HuH-7.5 (cell line): ENCODE measurements at regions not wholly inside any gene's neighbourhood (a gene's known extent, or its start where the extent isn't known, plus 50 kb on each side); places are given as distances from the start of the nearest gene placed in this dataset.

Experiments
- DNase-seq: peaks from one replicate; pipeline ENCODE4 v3.0.0; 2011; ENCODE audit warnings: low spot score

- no peak for DNase-seq
Observed at GRCh38 chr9:21669701-21670100, 132.7 kb upstream of the MTAP start.

GRCh38 chr9:21670374-21670773 is 132.1 kb upstream of the MTAP start:
- DNase-seq: no peak

- DNase-seq: no peak
Observed at GRCh38 chr9:21672140-21672539, 130.3 kb upstream of the MTAP start.

- DNase-seq: no peak
Observed at GRCh38 chr9:21672761-21673160, 129.7 kb upstream of the MTAP start.

GRCh38 chr9:21674894-21675293 is 127.5 kb upstream of the MTAP start:
- no peak for DNase-seq

GRCh38 chr9:21677387-21677786 is 125.0 kb upstream of the MTAP start:
- DNase-seq: no peak

DNA sequence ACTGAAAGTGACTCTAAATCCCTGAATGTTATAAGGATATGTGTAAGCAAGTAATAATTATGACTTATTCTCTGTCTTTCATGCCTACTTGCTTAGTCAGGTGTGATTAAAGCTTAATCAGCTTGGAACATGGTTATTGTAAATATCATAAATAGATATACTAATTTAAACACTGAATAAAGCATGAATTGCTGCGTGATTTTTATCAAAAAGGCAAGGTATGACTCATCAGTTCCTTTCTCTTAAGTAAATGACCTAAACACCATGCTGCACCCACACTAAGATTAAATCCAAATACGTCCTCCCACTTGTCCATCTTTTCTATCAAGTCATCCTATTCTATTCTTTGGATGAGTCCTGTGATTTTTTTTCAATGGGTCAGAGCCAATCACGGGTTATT is 124.6 kb upstream of the MTAP start:
- DNase-seq: no peak

DNA sequence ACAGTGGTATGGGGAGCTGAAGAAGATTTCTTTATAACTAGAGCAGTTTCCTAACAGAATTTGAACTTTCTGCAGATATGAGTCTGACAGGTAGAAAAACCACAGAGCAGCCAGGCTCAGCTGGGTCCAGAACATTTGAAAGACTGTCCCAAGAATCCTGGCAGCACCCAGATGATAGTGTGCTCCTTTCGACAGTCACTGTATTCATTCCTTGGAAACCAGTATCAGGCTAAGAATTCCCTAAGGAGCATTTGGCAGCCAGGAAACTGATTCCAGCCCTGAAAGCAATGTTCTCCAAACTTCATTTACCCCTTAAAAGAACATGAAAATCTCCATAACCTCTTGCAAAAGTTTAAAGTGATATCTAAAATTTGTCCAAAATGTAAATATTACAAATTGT is 123.0 kb upstream of the MTAP start:
- DNase-seq: no peak

- DNase-seq: no peak
Observed at GRCh38 chr9:21680590-21680989, 121.8 kb upstream of the MTAP start.

- DNase-seq: no peak
Observed at GRCh38 chr9:21681641-21682040, 120.8 kb upstream of the MTAP start.

GRCh38 chr9:21682381-21682780 is 120.1 kb upstream of the MTAP start:
- no peak for DNase-seq

DNA sequence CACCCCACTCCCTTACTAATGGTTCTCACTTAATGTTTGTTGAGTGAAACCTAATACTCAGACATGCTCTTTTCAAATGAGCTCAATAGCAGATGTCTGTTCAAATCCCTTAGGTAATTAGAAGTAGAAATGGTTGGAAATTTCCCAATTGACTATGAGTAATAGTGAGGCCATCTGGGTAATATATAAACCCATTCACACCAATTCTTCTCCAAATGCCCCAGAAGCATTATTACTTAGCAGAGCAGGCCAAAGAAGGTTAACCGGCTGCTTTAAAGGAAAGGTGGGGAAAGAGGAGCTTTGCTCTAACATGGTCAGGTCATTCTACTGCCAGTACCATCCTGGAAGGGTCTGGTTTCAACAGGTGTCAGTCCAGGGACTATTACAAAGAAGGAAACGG is 119.5 kb upstream of the MTAP start:
- DNase-seq: no peak

DNA sequence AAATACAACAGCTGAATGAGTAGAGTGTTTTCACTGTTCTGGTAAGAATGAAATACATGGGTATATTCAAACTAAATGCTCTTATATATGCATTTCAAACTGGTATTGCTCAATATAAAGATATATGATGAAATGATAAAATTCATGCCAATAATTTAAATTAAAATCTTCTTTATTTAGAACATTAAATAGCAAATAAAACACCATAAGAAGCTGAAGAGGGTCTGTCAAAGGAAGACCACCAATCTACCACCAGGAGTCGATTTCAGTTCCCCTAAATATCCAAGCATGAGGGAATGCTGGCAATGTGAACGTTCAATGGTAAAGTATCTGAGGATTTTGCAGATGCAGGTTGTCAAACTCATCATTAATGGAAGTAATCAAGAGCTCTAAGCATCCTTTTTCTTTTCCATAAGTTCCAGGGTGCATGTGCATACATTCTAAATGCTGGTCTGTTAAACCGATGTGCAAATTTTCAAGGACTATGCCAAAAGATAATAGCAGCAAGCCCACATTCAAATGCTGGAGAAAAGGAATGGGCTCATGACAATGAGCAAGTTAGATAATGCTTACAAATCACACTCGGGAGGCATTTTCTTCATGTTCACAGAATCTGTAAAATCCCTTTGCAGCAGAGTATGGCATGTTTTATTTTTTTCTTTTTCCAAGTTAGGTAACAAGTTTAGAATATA is 118.8 kb upstream of the MTAP start:
- DNase-seq: no peak

DNA sequence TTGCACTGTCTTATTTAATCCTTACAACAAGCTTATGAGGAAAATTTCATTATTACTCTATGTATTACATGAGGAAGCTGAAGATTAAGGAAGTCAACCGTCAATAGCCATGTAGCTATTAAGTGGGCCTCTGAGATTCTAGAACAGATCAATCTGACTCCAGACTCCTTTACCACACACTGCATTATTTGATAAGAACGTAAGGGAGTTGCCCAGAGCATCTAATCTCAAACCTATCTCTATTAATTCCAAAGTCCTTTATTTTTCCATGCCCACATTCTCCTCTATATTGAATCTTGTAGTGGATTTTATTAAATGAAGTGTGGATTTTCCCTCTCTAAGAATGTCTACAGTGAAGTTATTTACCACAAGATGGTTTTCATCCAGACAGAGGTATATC is 118.2 kb upstream of the MTAP start:
- DNase-seq: no peak

DNA sequence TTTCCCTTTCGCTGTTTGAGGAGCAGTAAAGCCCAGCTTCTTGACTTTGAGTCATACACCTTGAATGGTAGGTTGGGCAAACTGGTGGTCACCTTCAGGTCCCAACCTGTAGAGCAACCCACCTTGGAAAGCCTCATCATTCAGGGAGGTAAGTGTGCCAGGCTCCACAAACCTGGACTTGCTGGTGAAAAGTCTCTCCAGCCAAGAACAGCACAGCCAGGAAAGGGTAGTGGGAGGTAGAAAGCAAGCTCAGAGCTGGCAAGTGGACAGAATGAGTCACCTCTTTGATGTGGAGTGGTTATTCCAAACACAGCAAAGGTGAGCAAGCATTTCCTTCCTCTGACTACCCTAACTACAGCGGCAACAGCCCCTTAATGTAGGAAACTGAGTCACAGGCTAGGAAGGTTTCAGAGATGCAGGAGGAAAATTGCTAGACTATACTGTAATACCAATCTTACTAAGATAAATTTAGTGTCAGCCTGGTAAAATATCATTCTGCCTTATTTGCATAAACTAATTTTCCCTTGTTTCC is 117.5 kb upstream of the MTAP start:
- no peak for DNase-seq

DNA sequence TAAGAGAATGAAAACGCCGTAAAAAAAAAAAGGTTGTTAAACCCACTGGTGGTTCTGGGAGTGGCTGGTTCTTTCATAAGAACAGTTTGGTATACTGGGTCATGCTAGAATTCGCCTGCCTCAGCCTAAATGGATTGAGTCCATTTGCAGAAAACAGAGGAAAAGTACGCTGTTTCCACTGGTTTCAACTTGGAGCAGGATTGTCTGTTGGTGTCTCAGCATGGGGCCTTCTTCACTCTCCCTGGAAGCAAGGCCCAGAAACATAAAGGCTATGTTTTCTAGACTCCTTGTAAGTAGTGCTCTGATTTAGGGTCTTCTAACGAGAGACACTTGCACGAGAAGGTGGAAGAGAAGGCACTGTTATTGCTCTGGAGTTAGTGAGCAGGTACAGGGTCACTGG is 116.9 kb upstream of the MTAP start:
- DNase-seq: no peak

DNA sequence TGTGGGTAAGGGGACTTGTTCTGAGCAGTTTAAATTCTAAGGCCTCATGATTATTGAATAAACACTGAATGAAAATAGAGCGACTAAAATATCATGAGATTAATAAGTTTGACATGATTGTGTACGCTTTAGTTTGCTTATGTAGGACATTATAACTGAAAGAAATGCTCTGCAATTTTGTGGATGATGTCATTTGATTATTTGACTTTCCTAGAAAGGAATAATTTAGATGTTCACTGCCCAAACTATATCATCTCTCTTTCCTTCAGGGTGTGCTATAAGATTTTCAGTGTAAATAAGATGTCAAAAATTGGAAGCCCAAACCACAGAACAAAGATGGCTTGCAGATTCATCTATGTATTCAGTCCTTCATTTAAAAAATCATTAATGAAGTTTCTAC is 115.7 kb upstream of the MTAP start:
- DNase-seq: no peak

- no peak for DNase-seq
Observed at GRCh38 chr9:21687351-21687750, 115.1 kb upstream of the MTAP start.

GRCh38 chr9:21688108-21689102 is 114.0 kb upstream of the MTAP start:
- no peak for DNase-seq

- no peak for DNase-seq
Observed at GRCh38 chr9:21689854-21690253, 112.6 kb upstream of the MTAP start.

DNA sequence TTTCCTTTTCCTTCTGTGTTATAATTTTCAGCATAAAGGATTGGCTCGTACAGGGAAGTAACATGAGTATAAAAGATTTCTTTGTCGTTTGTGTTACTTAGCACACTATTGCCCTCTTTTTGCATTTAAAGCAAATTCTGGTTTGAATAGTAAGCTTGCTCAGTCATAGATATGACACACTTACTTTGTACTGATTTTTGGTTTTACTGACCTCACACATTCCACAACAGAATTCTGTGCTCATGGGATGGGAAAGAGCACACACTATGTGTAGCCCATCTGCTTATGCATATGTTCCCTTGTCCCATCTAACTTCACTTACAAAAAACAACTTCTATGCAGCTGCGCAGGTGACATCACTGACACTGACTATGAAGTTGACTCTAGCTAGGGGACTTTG is 111.9 kb upstream of the MTAP start:
- DNase-seq: no peak

DNA sequence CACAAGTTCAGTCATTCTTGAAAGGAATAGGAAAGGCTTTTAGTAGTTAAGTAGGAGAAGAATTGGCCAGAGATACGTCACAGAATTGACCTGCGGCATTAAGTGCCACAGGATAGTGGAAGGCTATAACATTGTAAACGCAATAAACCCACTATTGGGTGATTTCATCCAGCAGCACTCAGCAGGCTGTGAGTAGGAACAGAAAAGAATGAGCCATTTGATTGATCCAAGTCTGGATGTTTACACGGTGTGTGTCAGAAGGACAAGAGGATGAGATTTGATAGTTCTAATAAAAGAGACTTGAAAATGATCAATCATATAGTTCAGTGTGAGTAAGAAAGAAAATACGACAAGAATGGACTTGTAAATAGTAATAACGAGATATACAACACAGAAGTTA is 110.0 kb upstream of the MTAP start:
- DNase-seq: no peak

GRCh38 chr9:21694424-21694823 is 108.0 kb upstream of the MTAP start:
- no peak for DNase-seq
